Cardiac fibroblast (primary cell): ENCODE measurements at regions not wholly inside any gene's neighbourhood (a gene's known extent, or its start where the extent isn't known, plus 50 kb on each side); places are given as distances from the start of the nearest gene placed in this dataset.

Experiments
- DNase-seq, 2 donors: peaks; one replicate each; pipeline versions ENCODE4 v3.0.0 to v3.0.0-alpha.2; 2010; ENCODE audit warnings: low read depth in 2 of 2
- H3K4me3 ChIP-seq, 2 donors: replicated peaks in 1 of 2; 1 replicate in 1 of 2; 2 replicates in 1 of 2; pipeline ENCODE4 v1.5.1; 2011; ENCODE audit warnings: low read depth in 2 of 2, low read length in 2 of 2, mild to moderate bottlenecking in 2 of 2, moderate library complexity in 1 of 2
- TF ChIP-seq, protein P1 (sequence below): IDR thresholded peaks from one replicate; pipeline ENCODE4 v1.5.1; 2011; ENCODE audit warnings: low read depth, mild to moderate bottlenecking, low read length, inconsistent platforms

DNA sequence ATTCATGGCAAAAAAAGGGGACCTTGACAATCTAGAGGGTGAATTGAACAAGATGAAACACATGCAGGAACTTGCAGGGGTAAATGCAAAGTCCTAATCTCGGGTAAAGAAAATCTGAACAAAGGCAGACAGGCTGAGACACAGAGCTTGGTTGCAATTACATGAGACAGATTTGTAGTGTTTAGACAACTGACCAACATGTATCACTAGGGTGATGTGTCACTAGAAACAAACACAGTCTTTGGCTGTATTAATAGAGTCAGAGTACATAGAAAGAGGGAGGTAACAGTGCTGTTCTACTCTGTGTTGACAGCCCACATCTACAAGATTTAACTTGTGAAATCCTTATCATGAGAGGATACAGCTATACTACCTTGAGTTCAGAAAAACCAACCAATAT, 78.1 kb upstream of the GRIK3 start:
- TF ChIP-seq, protein P1, sequence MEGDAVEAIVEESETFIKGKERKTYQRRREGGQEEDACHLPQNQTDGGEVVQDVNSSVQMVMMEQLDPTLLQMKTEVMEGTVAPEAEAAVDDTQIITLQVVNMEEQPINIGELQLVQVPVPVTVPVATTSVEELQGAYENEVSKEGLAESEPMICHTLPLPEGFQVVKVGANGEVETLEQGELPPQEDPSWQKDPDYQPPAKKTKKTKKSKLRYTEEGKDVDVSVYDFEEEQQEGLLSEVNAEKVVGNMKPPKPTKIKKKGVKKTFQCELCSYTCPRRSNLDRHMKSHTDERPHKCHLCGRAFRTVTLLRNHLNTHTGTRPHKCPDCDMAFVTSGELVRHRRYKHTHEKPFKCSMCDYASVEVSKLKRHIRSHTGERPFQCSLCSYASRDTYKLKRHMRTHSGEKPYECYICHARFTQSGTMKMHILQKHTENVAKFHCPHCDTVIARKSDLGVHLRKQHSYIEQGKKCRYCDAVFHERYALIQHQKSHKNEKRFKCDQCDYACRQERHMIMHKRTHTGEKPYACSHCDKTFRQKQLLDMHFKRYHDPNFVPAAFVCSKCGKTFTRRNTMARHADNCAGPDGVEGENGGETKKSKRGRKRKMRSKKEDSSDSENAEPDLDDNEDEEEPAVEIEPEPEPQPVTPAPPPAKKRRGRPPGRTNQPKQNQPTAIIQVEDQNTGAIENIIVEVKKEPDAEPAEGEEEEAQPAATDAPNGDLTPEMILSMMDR, result no peak
- no peak overlapping the region for H3K4me3 ChIP-seq
- DNase-seq, result no peak

DNA sequence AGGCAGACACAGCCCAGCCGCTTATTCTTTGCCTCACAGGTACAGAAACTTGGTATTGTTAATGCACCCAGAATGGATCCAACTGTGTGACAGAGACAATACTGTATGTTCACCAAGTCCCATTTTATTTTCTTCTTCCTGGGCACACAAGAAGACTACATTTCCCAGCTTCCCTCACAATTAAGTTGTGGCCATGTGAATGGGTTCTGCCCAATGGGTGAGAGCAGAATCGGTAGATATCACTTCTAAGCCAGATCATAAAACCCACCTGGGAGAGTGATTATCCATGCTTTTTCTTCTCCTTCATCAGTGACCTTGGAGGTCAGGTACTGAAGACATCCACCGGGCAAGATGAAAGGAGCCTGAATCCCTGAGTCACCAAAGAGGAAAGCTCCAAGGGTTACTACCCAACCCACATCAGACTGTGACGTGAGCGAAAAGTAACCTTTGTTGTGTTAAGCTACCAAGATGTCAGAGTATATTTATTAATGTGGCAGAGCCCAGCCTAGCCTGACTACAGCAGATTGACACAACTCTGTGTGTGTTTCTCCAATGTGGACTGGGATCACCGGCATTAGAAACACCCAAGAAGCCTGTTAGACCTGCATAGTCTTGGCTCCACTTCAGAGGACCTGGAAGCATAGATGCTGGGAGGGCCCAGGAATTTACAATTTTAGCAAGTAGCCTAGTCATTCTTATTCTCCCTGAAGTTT, 79.1 kb upstream of the GRIK3 start:
- no peak overlapping the region for H3K4me3 ChIP-seq
- TF ChIP-seq, protein P1, result no peak
- DNase-seq, result no peak

DNA sequence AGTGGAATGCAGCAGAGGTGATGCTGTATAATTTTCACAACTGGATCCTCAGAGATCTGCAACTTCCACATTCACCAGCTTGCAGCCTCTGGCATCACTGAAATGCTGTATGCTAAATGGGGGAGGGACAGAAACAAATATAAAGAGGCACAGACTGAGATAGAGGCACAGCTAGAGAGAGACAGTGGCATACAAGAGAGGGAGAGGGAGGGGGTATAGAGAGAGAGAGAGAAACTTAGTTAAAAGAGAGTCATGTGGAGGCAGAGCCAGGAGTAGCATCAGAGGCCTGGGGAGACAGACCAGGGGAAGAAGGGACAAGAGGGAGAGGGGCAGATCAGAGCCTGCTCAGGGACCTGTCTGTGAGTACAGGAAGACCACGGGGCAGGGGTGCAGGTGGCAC, 84.5 kb upstream of the GRIK3 start:
- no peak for DNase-seq
- no peak overlapping the region for H3K4me3 ChIP-seq
- TF ChIP-seq, protein P1, result no peak

DNA sequence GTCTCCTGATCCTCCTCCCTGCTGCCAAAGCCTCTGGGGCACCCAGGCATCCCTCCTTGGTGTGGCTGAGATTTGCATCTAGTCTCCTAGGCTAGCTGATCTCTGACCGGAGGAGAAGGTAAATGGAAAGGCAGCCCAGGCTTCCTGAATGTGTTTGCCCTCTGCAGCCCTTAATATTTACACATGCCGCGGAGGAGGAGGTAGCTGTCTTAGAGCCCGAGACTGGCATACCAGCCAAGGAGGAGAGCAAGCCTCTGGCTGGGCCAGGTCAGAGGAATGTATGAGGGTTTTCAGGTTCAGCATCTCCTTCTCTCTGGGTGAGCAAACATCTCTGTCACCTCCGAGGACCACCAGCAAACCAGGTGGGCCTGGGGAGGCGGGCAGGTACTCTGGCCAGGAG, 86.0 kb upstream of the GRIK3 start:
- no peak overlapping the region for H3K4me3 ChIP-seq
- no peak for DNase-seq
- TF ChIP-seq, protein P1, result no peak

DNA sequence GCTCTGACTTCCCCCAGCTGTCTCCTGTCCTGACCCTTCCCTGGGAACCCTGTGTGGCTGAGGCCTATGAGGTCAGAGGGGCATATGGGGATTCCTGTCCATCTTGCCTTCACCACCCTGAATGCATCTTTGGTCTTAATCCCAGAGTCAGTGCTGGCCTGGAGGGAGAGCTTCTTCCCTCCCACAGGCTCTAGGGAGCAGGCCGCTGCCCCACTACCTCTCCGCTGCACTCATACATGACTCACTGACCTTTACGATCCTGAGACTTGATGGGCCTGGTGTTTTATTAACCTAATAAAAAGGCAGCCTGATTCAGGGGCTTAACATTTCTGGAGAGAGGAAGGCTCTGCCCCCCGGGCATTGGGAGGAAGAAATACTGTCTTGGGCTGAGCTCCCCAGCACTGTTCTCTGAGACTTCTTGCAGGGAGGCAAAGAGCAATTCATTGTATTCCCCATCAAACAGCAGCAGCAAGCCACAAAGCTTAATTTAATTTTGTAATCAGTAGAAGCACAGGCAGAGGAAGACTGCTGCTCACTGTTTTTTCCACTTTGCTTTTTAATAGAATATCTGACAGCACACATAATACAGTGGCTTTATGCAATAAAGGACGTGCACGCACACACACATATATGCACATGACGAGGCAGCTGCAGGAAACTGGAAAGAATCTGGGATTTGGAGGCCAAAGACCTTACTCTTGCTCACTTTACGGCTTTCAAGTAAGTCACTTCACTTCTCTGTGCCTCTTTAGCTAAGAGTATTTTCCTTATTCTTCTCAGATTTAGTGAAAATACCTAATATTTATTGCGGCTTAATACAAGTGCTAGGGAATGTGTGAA, 89.2 kb upstream of the GRIK3 start:
- no peak for DNase-seq
- H3K4me3 ChIP-seq, result no peak overlapping the region
- TF ChIP-seq, protein P1, result no peak

DNA sequence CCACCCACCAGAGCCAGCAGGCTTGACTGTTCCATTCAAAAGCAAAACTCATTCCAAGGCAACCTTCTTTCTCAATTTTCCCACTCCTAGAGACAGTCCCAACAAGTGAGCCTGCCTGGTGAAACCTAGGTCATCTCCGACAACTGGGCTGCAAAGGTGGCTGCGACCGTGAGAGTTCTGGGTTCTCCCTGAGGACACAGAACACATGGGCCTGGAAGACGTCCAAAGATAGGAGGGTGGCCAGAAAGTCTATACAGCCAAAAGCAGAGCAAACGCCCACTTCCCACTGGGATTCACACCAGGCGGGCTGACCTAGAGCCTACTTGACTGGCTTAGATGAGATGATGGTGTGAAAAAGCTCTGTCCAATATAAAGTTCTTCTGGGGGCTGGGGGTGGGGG, 90.2 kb upstream of the GRIK3 start:
- DNase-seq, result no peak
- H3K4me3 ChIP-seq, result no peak overlapping the region
- TF ChIP-seq, protein P1, result no peak
